ENCODE measurements at regions not wholly inside any gene's neighbourhood (a gene's known extent, or its start where the extent isn't known, plus 50 kb on each side); places are given as distances from the start of the nearest gene placed in this dataset.
"Not testable (repeated sequence)": the region's sequence is repeated elsewhere in the genome, so short reads cannot be mapped to it uniquely, and the experiment has no call there.

- no peaks in the 10 kb centered on the region for H3K27me3 Mint-ChIP-seq
- CTCF ChIA-PET: no interaction called here
- no peak for DNase-seq
- peaks cover 6% of the 10 kb centered on the region for H3K9me3 Mint-ChIP-seq
- H3K36me3 Mint-ChIP-seq (ENCODE audit: low read depth): no peaks in the 10 kb centered on the region
- H3K4me1 Mint-ChIP-seq: no peaks in the 10 kb centered on the region
- H3K27ac Mint-ChIP-seq: no peak overlapping the region
- POLR2A ChIA-PET: no interaction called here
- H3K4me3 Mint-ChIP-seq: no peak overlapping the region
Observed at GRCh38 chr13:70310396-70311119, 202.3 kb upstream of the KLHL1 start.

GRCh38 chr13:70297189-70297616, 189.0 kb upstream of the KLHL1 start:
- ChIA-PET CTCF (no interaction called here), POLR2A (no interaction called here)
- H3K4me3 Mint-ChIP-seq: no peak overlapping the region
- DNase-seq: no peak
- no peaks in the 10 kb centered on the region for H3K4me1 Mint-ChIP-seq
- H3K36me3 Mint-ChIP-seq (ENCODE audit: low read depth): no peaks in the 10 kb centered on the region
- H3K9me3 Mint-ChIP-seq: peaks cover 24% of the 10 kb centered on the region
- no peaks in the 10 kb centered on the region for H3K27me3 Mint-ChIP-seq
- no peak overlapping the region for H3K27ac Mint-ChIP-seq

GRCh38 chr13:70284371-70284770, 176.1 kb upstream of the KLHL1 start:
- H3K27me3 Mint-ChIP-seq: no peaks in the 10 kb centered on the region
- no peak overlapping the region for H3K4me3 Mint-ChIP-seq
- H3K9me3 Mint-ChIP-seq: peaks cover 12% of the 10 kb centered on the region
- H3K36me3 Mint-ChIP-seq (ENCODE audit: low read depth): no peaks in the 10 kb centered on the region
- DNase-seq: no peak
- ChIA-PET CTCF (no interaction called here), POLR2A (no interaction called here)
- no peaks in the 10 kb centered on the region for H3K4me1 Mint-ChIP-seq
- no peak overlapping the region for H3K27ac Mint-ChIP-seq

GRCh38 chr13:70275841-70276240, 167.6 kb upstream of the KLHL1 start:
- Mint-ChIP-seq H3K9me3 (no peaks in the 10 kb centered on the region), H3K4me3 (no peak overlapping the region), H3K4me1 (no peaks in the 10 kb centered on the region), H3K27ac (no peak overlapping the region), H3K27me3 (no peaks in the 10 kb centered on the region), H3K36me3 (ENCODE audit: low read depth) (no peaks in the 10 kb centered on the region)
- ChIA-PET POLR2A (no interaction called here), CTCF (no interaction called here)
- DNase-seq: no peak

- H3K36me3 Mint-ChIP-seq (ENCODE audit: low read depth): no peaks in the 10 kb centered on the region
- ChIA-PET POLR2A (no interaction called here), CTCF (no interaction called here)
- H3K27me3 Mint-ChIP-seq: no peaks in the 10 kb centered on the region
- H3K27ac Mint-ChIP-seq: no peak overlapping the region
- no peaks in the 10 kb centered on the region for H3K4me1 Mint-ChIP-seq
- peaks cover 7% of the 10 kb centered on the region for H3K9me3 Mint-ChIP-seq
- no peak overlapping the region for H3K4me3 Mint-ChIP-seq
- no peak for DNase-seq
Observed at GRCh38 chr13:70255406-70255991, 147.2 kb upstream of the KLHL1 start.

DNA sequence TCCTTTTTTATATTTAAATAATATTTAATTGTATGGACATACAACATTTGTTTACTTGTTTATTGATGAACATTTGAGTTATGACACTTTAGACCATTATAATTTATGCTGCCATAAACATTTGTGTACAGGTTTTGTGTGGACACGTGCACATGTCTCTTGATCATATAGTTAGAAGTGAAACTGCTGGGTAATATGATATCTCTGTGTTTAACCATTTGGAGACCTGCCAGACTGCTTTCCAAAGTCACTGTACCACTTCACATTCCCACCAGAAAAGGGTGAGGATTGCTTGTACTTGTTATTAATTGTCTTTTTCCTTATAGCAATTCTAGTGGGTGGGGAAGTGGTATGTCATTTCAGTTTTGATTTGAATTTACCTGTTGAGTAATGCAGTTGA, 145.6 kb upstream of the KLHL1 start:
- Mint-ChIP-seq H3K27ac (no peak overlapping the region), H3K9me3 (peaks cover 12% of the 10 kb centered on the region), H3K4me1 (no peaks in the 10 kb centered on the region), H3K4me3 (no peak overlapping the region), H3K27me3 (no peaks in the 10 kb centered on the region), H3K36me3 (ENCODE audit: low read depth) (no peaks in the 10 kb centered on the region)
- ChIA-PET POLR2A (no interaction called here), CTCF (no interaction called here)
- no peak for DNase-seq

DNA sequence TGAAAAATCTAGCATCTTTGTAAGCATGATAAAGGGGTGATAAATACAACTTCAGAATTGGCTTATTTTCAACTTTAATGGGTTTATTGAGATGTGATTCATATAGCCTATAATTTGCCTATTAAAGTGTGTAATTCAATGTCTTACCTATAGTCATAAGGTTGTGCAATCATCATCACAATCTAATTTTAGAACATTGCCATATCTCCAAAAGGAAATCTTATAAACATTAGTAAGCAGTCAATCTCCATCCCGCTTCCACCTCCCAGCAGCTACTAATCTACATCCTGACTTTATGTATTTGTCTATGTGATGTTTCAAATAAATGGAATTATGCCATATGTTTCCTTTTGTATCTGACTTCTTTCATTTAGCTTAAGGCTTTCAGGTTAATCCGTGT, 145.2 kb upstream of the KLHL1 start:
- Mint-ChIP-seq H3K27ac (no peak overlapping the region), H3K36me3 (ENCODE audit: low read depth) (no peaks in the 10 kb centered on the region), H3K4me1 (no peaks in the 10 kb centered on the region), H3K27me3 (no peaks in the 10 kb centered on the region), H3K4me3 (no peak overlapping the region), H3K9me3 (peaks cover 12% of the 10 kb centered on the region)
- no peak for DNase-seq
- CTCF ChIA-PET: no interaction called here
- POLR2A ChIA-PET: no interaction called here

GRCh38 chr13:70249332-70250064, 141.2 kb upstream of the KLHL1 start:
- Mint-ChIP-seq H3K4me1 (no peaks in the 10 kb centered on the region), H3K27ac (no peak overlapping the region), H3K36me3 (ENCODE audit: low read depth) (no peaks in the 10 kb centered on the region), H3K27me3 (no peaks in the 10 kb centered on the region), H3K4me3 (no peak overlapping the region), H3K9me3 (peaks cover 10% of the 10 kb centered on the region)
- no peak for DNase-seq
- ChIA-PET POLR2A (no interaction called here), CTCF (no interaction called here)

DNA sequence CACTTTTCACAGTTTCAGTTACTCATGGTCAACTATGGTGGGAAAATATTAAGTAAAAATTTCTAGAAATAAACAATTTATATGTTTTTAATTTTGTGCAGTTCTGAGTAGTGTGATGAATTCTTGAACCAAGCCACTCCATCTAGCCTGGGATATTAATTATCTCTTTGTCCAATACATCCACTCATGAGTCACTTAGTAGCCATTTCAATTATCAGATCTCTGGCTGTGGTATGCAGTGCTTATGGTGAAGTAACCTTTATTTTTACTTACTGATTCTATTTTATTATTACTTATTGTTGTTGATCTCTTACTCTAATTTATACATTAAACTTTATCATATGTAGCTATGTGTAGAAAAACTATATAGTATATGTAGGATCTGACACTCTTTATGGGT, 128.9 kb upstream of the KLHL1 start:
- Mint-ChIP-seq H3K4me3 (no peak overlapping the region), H3K9me3 (no peaks in the 10 kb centered on the region), H3K27me3 (no peaks in the 10 kb centered on the region), H3K36me3 (ENCODE audit: low read depth) (no peaks in the 10 kb centered on the region), H3K27ac (no peak overlapping the region), H3K4me1 (no peaks in the 10 kb centered on the region)
- ChIA-PET CTCF (no interaction called here), POLR2A (no interaction called here)
- no peak for DNase-seq

DNA sequence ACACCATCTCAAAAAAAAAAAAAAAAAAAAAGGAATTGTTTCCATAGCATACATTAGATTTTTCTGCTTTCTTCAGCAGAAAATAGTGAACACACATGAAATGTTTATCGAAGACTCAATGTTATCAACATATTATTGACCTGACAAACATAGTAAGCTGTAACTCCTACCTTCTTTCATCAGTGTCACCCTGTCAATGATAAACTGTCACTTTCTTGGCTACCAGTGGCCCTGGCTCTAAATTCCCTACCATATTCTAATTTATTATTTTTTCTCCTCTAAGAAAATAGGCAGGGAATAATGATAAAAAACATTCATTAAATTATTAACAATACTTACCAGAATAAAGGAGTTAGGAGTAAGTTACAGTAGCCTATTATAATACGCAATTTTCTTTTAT, 127.3 kb upstream of the KLHL1 start:
- POLR2A ChIA-PET: no interaction called here
- no peaks in the 10 kb centered on the region for H3K27me3 Mint-ChIP-seq
- no peak overlapping the region for H3K27ac Mint-ChIP-seq
- no peak overlapping the region for H3K4me3 Mint-ChIP-seq
- DNase-seq: no peak
- no peaks in the 10 kb centered on the region for H3K36me3 Mint-ChIP-seq (ENCODE audit: low read depth)
- no peaks in the 10 kb centered on the region for H3K9me3 Mint-ChIP-seq
- CTCF ChIA-PET: no interaction called here
- no peaks in the 10 kb centered on the region for H3K4me1 Mint-ChIP-seq

DNA sequence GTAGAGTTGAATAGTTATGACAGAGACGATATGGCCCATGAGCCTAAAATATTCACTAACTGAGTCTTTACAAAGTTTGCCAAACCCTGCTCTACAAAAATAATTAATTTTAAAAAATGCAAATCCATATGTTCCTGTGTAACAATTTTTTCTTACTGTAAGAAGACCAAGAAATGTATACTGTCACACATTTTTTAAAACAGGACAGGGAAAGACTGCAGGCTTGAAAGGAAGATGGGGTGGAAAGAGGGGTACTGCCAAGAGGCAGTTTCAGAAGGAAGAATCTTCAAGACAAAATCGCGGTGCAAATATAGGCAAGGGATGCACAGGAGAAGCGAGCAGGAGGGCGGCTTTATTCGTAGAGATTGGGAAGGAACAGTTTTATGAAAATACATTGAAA, 115.7 kb upstream of the KLHL1 start:
- Mint-ChIP-seq H3K27me3 (no peaks in the 10 kb centered on the region), H3K27ac (no peak overlapping the region), H3K36me3 (ENCODE audit: low read depth) (no peaks in the 10 kb centered on the region), H3K4me3 (no peak overlapping the region), H3K9me3 (peaks cover 6% of the 10 kb centered on the region), H3K4me1 (no peaks in the 10 kb centered on the region)
- CTCF ChIA-PET: no interaction called here
- DNase-seq: no peak
- POLR2A ChIA-PET: no interaction called here

DNA sequence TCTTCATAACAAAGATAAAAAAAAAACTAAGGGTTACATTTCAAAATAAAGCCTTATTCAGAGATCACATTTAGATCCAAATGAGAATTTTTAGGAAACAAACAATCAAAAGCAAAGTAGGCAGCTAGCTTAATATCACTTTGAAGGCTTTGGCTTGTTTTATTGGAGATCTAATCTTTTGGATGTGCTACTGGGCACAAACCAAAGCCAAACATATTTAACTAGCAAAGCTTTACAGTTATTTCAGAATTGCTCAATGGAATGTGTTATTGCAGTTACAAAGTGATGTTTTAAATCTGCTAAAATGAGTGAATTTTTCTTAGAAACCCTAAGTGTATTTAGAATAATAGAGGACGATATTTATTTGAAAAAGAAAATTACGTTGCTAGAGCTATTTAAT, 114.7 kb upstream of the KLHL1 start:
- H3K36me3 Mint-ChIP-seq (ENCODE audit: low read depth): no peaks in the 10 kb centered on the region
- POLR2A ChIA-PET: no interaction called here
- H3K27me3 Mint-ChIP-seq: no peaks in the 10 kb centered on the region
- no peak overlapping the region for H3K27ac Mint-ChIP-seq
- DNase-seq: no peak
- H3K4me1 Mint-ChIP-seq: no peaks in the 10 kb centered on the region
- CTCF ChIA-PET: no interaction called here
- H3K4me3 Mint-ChIP-seq: no peak overlapping the region
- H3K9me3 Mint-ChIP-seq: peaks cover 6% of the 10 kb centered on the region

DNA sequence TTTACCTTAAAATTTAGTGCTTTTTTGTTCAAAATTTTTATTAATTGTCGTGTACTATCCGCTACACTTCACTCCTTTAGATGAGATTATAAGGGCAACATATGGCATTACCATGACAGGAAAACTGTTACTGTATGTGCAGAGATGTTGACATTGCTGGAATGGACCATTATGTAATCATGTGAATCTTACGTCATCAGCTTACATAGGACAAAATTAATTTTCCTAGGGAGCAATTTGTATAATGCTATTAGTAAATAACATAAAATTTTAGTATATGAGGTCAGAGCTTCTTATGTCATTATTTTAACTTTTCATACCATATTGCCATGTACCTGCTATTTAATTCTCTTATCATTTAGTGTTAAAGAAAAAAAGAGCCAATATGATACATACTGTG, 110.4 kb upstream of the KLHL1 start:
- H3K27me3 Mint-ChIP-seq: no peaks in the 10 kb centered on the region
- POLR2A ChIA-PET: no interaction called here
- H3K9me3 Mint-ChIP-seq: peaks cover 6% of the 10 kb centered on the region
- H3K4me3 Mint-ChIP-seq: no peak overlapping the region
- no peak overlapping the region for H3K27ac Mint-ChIP-seq
- H3K4me1 Mint-ChIP-seq: no peaks in the 10 kb centered on the region
- H3K36me3 Mint-ChIP-seq (ENCODE audit: low read depth): no peaks in the 10 kb centered on the region
- DNase-seq: no peak
- CTCF ChIA-PET: no interaction called here

DNA sequence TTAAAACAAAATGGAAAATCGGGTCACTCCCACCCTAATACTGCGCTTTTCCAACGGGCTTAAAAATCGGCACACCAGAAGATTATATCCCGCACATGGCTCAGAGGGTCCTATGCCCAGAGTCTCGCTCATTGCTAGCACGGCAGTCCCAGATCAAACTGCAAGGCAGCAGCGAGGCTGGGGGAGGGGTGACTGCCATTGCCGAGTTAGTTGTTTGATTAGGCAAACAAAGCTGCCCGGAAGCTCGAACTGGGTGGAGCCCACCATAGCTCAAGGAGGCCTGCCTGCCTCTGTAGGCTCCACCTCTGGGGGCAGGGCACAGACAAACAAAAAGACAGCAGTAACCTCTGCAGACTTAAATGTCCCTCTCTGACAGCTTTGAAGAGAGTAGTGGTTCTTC, 100.7 kb upstream of the KLHL1 start:
- not testable (repeated sequence) for H3K4me3 Mint-ChIP-seq

More for the DNA sequence above, 100.7 kb upstream of the KLHL1 start:
- H3K27ac Mint-ChIP-seq; H3K4me1 Mint-ChIP-seq; POLR2A ChIA-PET; DNase-seq; H3K9me3 Mint-ChIP-seq; H3K36me3 Mint-ChIP-seq (ENCODE audit: low read depth); CTCF ChIA-PET; H3K27me3 Mint-ChIP-seq: not testable (repeated sequence)
